IPS-NIHi7 (cell line): ENCODE measurements at regions not wholly inside any gene's neighbourhood (a gene's known extent, or its start where the extent isn't known, plus 50 kb on each side); places are given as distances from the start of the nearest gene placed in this dataset.
"Not testable (repeated sequence)": the region's sequence is repeated elsewhere in the genome, so short reads cannot be mapped to it uniquely, and the experiment has no call there.

Experiments
- DNase-seq: peaks from one replicate; pipeline ENCODE4 v3.0.0; 2012; ENCODE audit warnings: mixed read lengths; ENCODE audit errors: extremely low spot score

GRCh38 chr2:17460371-17461086 is 57.7 kb downstream of the RAD51AP2 start:
- DNase-seq, result no peak

- DNase-seq, result no peak
Measured at GRCh38 chr2:17455343-17455742, 62.9 kb downstream of the RAD51AP2 start.

GRCh38 chr2:17446191-17446590 is 72.0 kb downstream of the RAD51AP2 start:
- DNase-seq, result not testable (repeated sequence)

GRCh38 chr2:17445744-17446143 is 72.5 kb downstream of the RAD51AP2 start:
- no peak for DNase-seq

- no peak for DNase-seq
Measured at GRCh38 chr2:17442334-17442733, 75.9 kb downstream of the RAD51AP2 start.

GRCh38 chr2:17441790-17442189 is 76.5 kb downstream of the RAD51AP2 start:
- DNase-seq, result no peak

GRCh38 chr2:17441055-17441771 is 77.0 kb downstream of the RAD51AP2 start:
- no peak for DNase-seq

- no peak for DNase-seq
Measured at GRCh38 chr2:17430326-17430725, 87.9 kb downstream of the RAD51AP2 start.

- no peak for DNase-seq
Measured at GRCh38 chr2:17429130-17429529, 89.1 kb downstream of the RAD51AP2 start.

GRCh38 chr2:17427401-17427800 is 90.8 kb downstream of the RAD51AP2 start:
- no peak for DNase-seq

- DNase-seq, result no peak
Measured at GRCh38 chr2:17426743-17427142, 91.5 kb downstream of the RAD51AP2 start.

GRCh38 chr2:17422061-17422460 is 96.2 kb downstream of the RAD51AP2 start:
- no peak for DNase-seq

- DNase-seq, result no peak
Measured at GRCh38 chr2:17416884-17417391, 101.3 kb downstream of the RAD51AP2 start.

GRCh38 chr2:17413036-17413435 is 105.2 kb downstream of the RAD51AP2 start:
- no peak for DNase-seq

- no peak for DNase-seq
Measured at GRCh38 chr2:17401096-17401495, 117.1 kb downstream of the RAD51AP2 start.

GRCh38 chr2:17398770-17399169 is 119.5 kb downstream of the RAD51AP2 start:
- DNase-seq, result no peak

- DNase-seq, result no peak
Measured at GRCh38 chr2:17388798-17389197, 129.4 kb downstream of the RAD51AP2 start.

GRCh38 chr2:17387591-17387990 is 130.6 kb downstream of the RAD51AP2 start:
- no peak for DNase-seq

GRCh38 chr2:17386771-17387170 is 131.5 kb downstream of the RAD51AP2 start:
- no peak for DNase-seq

GRCh38 chr2:17380003-17380402 is 138.2 kb downstream of the RAD51AP2 start:
- no peak for DNase-seq

- peak; percentile 27 for DNase-seq
Measured at GRCh38 chr2:17375262-17375661, 143.0 kb downstream of the RAD51AP2 start.

- no peak for DNase-seq
Measured at GRCh38 chr2:17373741-17374140, 144.5 kb downstream of the RAD51AP2 start.

GRCh38 chr2:17373041-17373440 is 145.2 kb downstream of the RAD51AP2 start:
- no peak for DNase-seq
